ENCODE measurements at regions not wholly inside any gene's neighbourhood (a gene's known extent, or its start where the extent isn't known, plus 50 kb on each side); places are given as distances from the start of the nearest gene placed in this dataset.
A peak's percentile ranks its signal among the peaks of the same experiment; 100 is the strongest.

DNA sequence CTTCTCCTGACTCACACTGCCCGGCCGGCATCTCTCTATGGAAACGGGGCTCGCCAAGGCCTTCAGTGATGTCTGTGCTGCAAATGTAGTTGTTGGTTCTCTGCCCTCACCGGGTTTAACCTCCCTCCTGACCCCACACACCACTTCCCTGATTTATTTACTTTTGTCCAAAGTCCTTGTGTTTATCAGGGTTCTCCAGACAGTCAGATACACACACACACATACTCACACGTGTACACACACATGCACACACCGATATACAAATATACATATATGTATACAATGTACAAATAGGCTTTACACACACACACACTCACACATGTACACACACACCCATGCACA, 647.0 kb downstream of the BRD1 start:
- in situ Hi-C loops (cut with HindIII; ENCODE audit: extremely low pct_ligation_motif_present, low pct_unique_long_range_greater_than_20kb), result no loop called here
- no peak overlapping the region for H3K9ac ChIP-seq (ENCODE audit: insufficient read depth, low read depth, low read length)
- WGBS (ENCODE audit: low lambda C conversion rate), result under 1% methylated on average over 7 of the region's 7 CpGs
- peak; percentile 34; the same call in 1 of the 3 replicates for ATAC-seq
- H2AFZ ChIP-seq (ENCODE audit: low read length), result no peak overlapping the region
- no peaks in the 10 kb centered on the region for H4K20me1 ChIP-seq (ENCODE audit: insufficient read depth, low read length)
- H3K27ac ChIP-seq (ENCODE audit: extremely low read length, insufficient read depth, low read length), result no peak overlapping the region
- no peak for FAIRE-seq
- peaks cover 3 to 23% of the 10 kb centered on the region in 2 experiments; a peak in 2 of 5 replicates for H3K27me3 ChIP-seq (ENCODE audit: control insufficient read depth in 1 of 2, insufficient read depth in 2 of 2, low read length in 2 of 2)
- H3K9me3 ChIP-seq (ENCODE audit: low read length), result no peaks in the 10 kb centered on the region
- peaks cover 14% of the 10 kb centered on the region for H3K4me1 ChIP-seq (ENCODE audit: insufficient read depth, low read length)
- POLR2A ChIA-PET, result no interaction called here
- DNase-seq (ENCODE audit: low spot score), result no peak
- H3K79me2 ChIP-seq (ENCODE audit: insufficient read depth, low read length), result no peaks in the 10 kb centered on the region
- BruUV-seq (replicated peaks), result no TSS peak
- intact Hi-C loops (cut with micrococcal nuclease; ENCODE audit: unreplicated experiment), result no loop called here
- TF ChIP-seq GFI1 (CRISPR knock-in tag; IDR thresholded peaks at IDR 0.05; ENCODE audit: borderline replicate concordance), result 0 out of 2 replicates have a peak, but pooled peaks have one; percentile 27
- TF ChIP-seq RARA (CRISPR knock-in tag; IDR thresholded peaks at IDR 0.05), result peak; percentile 22; the same call in 1 of the 2 replicates
- TF ChIP-seq, protein P1, sequence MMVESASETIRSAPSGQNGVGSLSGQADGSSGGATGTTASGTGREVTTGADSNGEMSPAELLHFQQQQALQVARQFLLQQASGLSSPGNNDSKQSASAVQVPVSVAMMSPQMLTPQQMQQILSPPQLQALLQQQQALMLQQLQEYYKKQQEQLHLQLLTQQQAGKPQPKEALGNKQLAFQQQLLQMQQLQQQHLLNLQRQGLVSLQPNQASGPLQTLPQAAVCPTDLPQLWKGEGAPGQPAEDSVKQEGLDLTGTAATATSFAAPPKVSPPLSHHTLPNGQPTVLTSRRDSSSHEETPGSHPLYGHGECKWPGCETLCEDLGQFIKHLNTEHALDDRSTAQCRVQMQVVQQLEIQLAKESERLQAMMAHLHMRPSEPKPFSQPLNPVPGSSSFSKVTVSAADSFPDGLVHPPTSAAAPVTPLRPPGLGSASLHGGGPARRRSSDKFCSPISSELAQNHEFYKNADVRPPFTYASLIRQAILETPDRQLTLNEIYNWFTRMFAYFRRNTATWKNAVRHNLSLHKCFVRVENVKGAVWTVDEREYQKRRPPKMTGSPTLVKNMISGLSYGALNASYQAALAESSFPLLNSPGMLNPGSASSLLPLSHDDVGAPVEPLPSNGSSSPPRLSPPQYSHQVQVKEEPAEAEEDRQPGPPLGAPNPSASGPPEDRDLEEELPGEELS (CRISPR knock-in tag; IDR thresholded peaks at IDR 0.05), result peak; percentile 18; the same call in 1 of the 2 replicates
- no peak for TF ChIP-seq FOXP1 (IDR thresholded peaks at IDR 0.05)
- 0 out of 2 replicates have a peak, but pooled peaks have one; percentile 65 for TF ChIP-seq FOXP1 (CRISPR knock-in tag; IDR thresholded peaks at IDR 0.05)
- peak; percentile 27; the same call in 1 of the 2 replicates for TF ChIP-seq HNF4A (CRISPR knock-in tag; IDR thresholded peaks at IDR 0.05)
- no peak for TF ChIP-seq FOXO1 (CRISPR knock-in tag; IDR thresholded peaks at IDR 0.05)
- TF ChIP-seq, protein P2, sequence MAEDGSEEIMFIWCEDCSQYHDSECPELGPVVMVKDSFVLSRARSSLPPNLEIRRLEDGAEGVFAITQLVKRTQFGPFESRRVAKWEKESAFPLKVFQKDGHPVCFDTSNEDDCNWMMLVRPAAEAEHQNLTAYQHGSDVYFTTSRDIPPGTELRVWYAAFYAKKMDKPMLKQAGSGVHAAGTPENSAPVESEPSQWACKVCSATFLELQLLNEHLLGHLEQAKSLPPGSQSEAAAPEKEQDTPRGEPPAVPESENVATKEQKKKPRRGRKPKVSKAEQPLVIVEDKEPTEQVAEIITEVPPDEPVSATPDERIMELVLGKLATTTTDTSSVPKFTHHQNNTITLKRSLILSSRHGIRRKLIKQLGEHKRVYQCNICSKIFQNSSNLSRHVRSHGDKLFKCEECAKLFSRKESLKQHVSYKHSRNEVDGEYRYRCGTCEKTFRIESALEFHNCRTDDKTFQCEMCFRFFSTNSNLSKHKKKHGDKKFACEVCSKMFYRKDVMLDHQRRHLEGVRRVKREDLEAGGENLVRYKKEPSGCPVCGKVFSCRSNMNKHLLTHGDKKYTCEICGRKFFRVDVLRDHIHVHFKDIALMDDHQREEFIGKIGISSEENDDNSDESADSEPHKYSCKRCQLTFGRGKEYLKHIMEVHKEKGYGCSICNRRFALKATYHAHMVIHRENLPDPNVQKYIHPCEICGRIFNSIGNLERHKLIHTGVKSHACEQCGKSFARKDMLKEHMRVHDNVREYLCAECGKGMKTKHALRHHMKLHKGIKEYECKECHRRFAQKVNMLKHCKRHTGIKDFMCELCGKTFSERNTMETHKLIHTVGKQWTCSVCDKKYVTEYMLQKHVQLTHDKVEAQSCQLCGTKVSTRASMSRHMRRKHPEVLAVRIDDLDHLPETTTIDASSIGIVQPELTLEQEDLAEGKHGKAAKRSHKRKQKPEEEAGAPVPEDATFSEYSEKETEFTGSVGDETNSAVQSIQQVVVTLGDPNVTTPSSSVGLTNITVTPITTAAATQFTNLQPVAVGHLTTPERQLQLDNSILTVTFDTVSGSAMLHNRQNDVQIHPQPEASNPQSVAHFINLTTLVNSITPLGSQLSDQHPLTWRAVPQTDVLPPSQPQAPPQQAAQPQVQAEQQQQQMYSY (CRISPR knock-in tag; IDR thresholded peaks at IDR 0.05), result no peak
- TF ChIP-seq, protein P3, sequence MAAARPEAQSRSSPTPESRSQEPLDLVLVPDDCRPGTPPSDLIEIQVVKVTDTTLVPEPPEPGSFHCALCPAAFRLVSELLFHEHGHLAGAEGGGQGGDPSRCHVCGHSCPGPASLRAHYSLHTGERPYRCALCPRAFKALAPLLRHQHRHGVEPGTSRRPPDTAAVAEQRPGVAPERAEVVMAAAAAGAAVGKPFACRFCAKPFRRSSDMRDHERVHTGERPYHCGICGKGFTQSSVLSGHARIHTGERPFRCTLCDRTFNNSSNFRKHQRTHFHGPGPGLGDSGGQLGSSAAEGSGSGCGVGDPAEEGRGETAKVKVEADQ (CRISPR knock-in tag; IDR thresholded peaks at IDR 0.05; ENCODE audit: borderline replicate concordance), result no peak
- TF ChIP-seq, protein P4, sequence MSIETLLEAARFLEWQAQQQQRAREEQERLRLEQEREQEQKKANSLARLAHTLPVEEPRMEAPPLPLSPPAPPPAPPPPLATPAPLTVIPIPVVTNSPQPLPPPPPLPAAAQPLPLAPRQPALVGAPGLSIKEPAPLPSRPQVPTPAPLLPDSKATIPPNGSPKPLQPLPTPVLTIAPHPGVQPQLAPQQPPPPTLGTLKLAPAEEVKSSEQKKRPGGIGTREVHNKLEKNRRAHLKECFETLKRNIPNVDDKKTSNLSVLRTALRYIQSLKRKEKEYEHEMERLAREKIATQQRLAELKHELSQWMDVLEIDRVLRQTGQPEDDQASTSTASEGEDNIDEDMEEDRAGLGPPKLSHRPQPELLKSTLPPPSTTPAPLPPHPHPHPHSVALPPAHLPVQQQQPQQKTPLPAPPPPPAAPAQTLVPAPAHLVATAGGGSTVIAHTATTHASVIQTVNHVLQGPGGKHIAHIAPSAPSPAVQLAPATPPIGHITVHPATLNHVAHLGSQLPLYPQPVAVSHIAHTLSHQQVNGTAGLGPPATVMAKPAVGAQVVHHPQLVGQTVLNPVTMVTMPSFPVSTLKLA (IDR thresholded peaks at IDR 0.05), result 0 out of 2 replicates have a peak, but pooled peaks have one; percentile 55
- CTCF ChIA-PET (ENCODE audit: low intra/inter-chr PET ratio, low total read pairs), result no interaction called here
- H3K4me3 ChIP-seq (replicated peaks in 1 of 3; ENCODE audit: insufficient read depth in 1 of 3, low read depth in 2 of 3, low read length in 3 of 3), result no peak overlapping the region
- no peak overlapping the region for H3K4me2 ChIP-seq (ENCODE audit: low read depth, low read length)
- H3K36me3 ChIP-seq (replicated peaks in 1 of 2; ENCODE audit: control insufficient read depth in 1 of 2, insufficient read depth in 2 of 2, low read length in 2 of 2), result no peaks in the 10 kb centered on the region

Data from HepG2 (cell line).